NCI-H748 (cell line): ENCODE measurements at regions not wholly inside any gene's neighbourhood (a gene's known extent, or its start where the extent isn't known, plus 50 kb on each side); places are given as distances from the start of the nearest gene placed in this dataset.
"Not testable (repeated sequence)": the region's sequence is repeated elsewhere in the genome, so short reads cannot be mapped to it uniquely, and the experiment has no call there.

Source experiments
- DNase-seq: peaks from one replicate; lab custom pipeline; 2025; ENCODE audit not compliant: unreplicated experiment; lab: John Stamatoyannopoulos, UW

- DNase-seq = no peak
Observed at GRCh38 chr9:115766370-115766955, 387.1 kb upstream of the PAPPA start.

GRCh38 chr9:115770521-115770920, 383.1 kb upstream of the PAPPA start:
- no peak for DNase-seq

GRCh38 chr9:115775659-115776058, 377.9 kb upstream of the PAPPA start:
- DNase-seq = no peak

- no peak for DNase-seq
Observed at GRCh38 chr9:115777610-115778009, 376.0 kb upstream of the PAPPA start.

GRCh38 chr9:115781070-115781736, 372.4 kb upstream of the PAPPA start:
- peak; percentile 18 for DNase-seq

- no peak for DNase-seq
Observed at GRCh38 chr9:115786321-115786720, 367.3 kb upstream of the PAPPA start.

- no peak for DNase-seq
Observed at GRCh38 chr9:115790520-115790919, 363.1 kb upstream of the PAPPA start.

- no peak for DNase-seq
Observed at GRCh38 chr9:115794921-115795475, 358.6 kb upstream of the PAPPA start.

- DNase-seq = peak; percentile 11
Observed at GRCh38 chr9:115799734-115800133, 353.9 kb upstream of the PAPPA start.

GRCh38 chr9:115804206-115804605, 349.4 kb upstream of the PAPPA start:
- no peak for DNase-seq

- DNase-seq = no peak
Observed at GRCh38 chr9:115808108-115808507, 345.5 kb upstream of the PAPPA start.

GRCh38 chr9:115808695-115809094, 344.9 kb upstream of the PAPPA start:
- no peak for DNase-seq

GRCh38 chr9:115810166-115810565, 343.4 kb upstream of the PAPPA start:
- DNase-seq = no peak

GRCh38 chr9:115814081-115814480, 339.5 kb upstream of the PAPPA start:
- DNase-seq = no peak

- DNase-seq = no peak
Observed at GRCh38 chr9:115815786-115816185, 337.8 kb upstream of the PAPPA start.

GRCh38 chr9:115818651-115819050, 334.9 kb upstream of the PAPPA start:
- DNase-seq = not testable (repeated sequence)

GRCh38 chr9:115832031-115832430, 321.6 kb upstream of the PAPPA start:
- DNase-seq = no peak

- DNase-seq = no peak
Observed at GRCh38 chr9:115837618-115838017, 316.0 kb upstream of the PAPPA start.

GRCh38 chr9:115838417-115838816, 315.2 kb upstream of the PAPPA start:
- DNase-seq = no peak

GRCh38 chr9:115844433-115844832, 309.2 kb upstream of the PAPPA start:
- not testable (repeated sequence) for DNase-seq

- DNase-seq = no peak
Observed at GRCh38 chr9:115845648-115846312, 307.8 kb upstream of the PAPPA start.

- DNase-seq = no peak
Observed at GRCh38 chr9:115847216-115847615, 306.4 kb upstream of the PAPPA start.
